GM04504 (cell line): ENCODE measurements at regions not wholly inside any gene's neighbourhood (a gene's known extent, or its start where the extent isn't known, plus 50 kb on each side); places are given as distances from the start of the nearest gene placed in this dataset.
"Not testable (repeated sequence)": the region's sequence is repeated elsewhere in the genome, so short reads cannot be mapped to it uniquely, and the experiment has no call there.

Source experiments
- DNase-seq: peaks from one replicate; pipeline ENCODE4 v3.0.0-alpha.2; 2012; ENCODE audit warnings: low read depth

DNA sequence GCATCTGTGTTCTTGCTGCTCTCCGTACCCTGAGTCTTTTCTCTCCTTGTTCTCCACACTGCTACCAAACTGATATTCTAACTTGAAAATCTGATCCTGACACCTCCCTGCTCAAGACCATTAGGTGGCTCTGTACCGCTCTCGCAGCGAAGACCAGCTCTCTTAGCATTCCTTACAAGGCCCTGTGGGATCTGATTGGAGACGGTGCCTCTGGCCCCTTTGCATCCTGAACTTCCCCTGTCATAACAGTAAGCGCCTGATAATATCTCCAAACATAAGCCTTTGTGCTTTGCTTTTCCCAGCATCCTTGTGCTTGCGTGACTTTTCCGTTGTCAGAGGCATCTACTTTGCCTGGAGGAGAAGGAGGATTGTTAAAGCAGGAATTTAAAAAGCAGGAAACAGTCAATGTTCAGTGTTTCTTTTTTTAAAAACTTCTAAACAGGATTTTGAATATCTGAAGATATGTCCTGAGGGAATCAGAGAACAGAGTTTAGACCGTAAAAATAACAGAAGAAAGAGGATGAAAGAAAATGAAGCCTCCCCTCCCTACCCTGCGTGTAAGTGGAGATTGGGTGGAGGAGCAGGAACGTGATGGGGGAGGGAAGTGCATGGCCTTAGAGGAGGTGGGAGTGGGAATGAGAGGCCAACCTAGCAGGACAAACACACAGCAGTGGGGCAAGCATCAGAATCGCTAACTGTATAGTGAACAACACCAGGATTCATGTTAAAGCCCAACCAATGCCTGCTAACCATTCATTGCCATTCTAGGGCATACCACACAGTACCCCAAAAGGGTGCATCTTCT is 89.2 kb upstream of the STMND1 start:
- no peak for DNase-seq

DNA sequence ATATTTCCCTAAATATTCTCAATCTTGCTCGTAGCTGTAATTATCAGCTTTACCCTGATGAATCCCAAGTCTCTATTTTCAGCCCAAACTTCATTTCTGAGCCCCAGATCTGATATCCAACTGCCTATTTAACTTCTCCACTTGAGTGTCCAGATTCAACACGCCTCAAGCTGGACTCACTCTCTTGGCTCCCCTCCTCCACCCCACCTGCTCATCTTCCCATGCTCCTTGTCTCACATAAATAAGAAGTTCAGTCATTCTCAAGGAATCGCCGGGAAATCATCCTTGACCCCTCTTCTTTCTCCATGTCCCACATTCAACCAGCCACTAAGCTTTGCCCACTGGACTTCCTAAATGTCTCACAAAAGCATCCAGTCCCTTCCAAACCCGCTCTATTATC is 89.9 kb upstream of the STMND1 start:
- no peak for DNase-seq

DNA sequence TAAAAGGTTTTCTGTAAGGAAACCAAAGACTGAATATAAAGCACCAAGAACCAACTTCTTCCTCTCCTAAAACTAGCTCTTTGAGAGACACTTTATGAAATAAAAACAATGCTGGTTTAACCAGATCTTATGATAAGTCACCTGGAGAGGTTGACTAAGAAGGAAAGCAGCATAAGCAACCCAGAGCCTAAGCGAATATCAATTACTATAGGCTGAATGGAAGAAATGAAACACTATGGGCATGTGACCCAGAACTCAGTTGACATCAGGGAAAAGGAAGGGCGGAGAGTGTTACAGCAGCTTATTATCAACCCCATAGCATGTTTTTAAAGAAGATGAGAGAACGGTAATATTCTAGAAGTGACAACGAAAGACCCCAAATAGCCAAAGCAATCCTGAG is 94.1 kb upstream of the STMND1 start:
- no peak for DNase-seq

DNA sequence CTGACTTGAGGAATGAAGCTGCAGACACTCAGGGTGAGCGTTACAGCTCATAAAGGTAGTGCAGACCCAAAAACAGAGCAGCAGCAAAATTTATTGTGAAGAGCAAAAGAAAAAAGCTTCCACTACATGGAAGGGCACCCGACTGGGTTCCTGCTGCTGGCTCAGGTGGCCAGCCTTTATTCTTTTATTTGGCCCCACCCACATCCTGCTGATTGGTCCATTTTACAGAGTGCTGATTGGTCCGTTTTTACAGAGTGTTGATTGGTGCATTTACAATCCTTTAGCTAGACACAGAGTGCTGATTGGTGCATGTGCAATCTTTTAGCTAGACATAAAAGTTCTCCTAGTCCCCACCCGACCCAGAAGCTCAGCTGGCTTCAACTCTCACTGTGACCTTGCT is 95.3 kb upstream of the STMND1 start:
- DNase-seq: no peak

DNA sequence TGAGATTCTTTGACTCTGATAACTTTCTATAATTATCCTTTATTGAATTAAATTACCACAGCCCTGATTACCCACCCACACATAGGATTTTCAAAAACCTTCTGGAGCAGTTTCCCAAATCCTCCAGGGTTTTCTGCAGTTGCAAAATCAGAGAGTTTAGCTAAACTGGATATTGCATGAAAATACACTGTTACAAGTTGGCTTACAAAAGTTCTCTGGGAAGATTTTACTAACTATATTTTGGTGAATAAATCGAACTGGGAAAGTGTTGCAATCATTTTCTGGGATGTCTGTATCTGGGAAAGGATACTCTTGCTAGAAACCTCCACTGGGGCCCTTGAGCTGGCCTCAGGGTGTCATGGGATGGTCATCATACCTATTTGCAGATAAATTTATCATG is 97.6 kb upstream of the STMND1 start:
- no peak for DNase-seq

DNA sequence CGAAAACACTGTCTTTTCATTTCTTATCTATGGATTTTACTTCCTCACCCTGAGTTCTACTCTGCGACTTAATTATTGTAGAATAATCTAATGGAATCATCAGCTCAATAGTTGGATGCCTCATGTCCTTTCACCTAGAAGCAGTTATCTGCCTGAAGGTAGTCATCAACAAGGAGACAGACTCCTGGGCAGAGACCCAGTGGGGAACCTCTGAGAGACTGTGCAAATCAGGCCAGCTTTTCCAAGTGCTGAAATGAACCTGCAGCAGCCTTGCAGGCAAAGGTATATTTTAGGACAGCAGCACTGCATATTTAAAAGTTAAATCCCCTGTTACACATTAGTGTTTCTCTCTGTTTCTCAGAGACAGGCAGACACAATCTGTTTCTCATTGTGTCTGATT is 99.7 kb upstream of the STMND1 start:
- DNase-seq: no peak

DNA sequence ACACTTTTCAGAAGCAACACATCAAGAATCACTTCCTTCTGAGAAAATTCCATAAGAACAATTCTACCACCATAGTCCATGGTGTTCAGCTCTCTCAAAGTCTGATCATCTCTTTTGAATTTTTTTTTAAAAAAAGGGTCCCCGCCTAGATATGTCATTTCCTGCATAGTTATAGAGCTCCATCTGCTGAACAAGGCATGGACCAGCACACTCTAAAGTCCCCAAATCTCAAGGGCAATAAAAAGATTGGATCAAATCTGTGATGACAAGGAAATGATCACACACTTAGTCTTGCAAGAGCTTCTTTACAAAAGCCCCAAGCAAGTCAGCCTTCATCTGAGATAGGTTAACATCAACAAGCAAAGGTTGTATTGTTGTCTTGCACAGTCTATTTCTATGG is 100.7 kb upstream of the STMND1 start:
- DNase-seq: no peak

DNA sequence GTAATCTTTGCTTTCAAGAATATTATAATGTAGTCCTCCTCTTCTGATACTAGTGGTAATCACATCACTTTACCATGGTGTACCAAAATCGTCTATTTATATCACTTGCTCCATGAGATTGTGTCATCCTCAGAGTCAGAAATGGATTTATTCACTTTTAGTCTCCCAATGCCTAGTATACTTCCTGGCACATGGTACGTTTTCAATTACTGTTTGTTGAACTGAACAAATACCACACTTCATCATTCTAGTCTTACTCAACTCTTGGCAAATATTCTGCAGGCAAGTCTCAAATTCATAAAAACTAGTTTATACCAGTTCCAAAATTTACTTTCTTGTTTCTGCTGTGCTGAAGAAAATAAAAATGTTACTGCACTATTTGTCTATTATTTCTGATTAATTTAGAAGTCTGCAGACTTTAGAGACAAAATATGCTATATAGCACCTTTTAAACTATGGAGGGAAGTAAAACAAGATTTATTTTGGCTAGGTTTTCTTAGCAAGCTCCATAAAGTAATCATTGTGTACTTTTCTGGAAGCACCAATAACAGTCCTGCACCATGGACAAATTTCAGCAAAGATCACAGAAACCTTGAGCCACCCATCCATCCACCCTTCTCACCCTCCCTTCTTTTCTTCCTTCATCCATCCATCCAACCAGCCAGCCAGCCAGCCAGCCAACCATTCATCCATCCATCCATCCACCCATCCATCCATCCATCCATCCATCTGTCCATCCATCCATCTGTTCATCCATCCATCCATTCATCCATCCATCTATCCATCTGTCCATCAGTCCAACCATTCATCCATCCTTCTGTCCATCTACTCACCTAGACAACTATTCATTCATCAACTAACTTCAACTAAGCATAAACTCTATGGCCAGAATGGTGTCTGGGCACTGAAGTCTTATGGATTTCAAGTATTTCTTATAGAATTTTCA is 102.1 kb upstream of the STMND1 start:
- DNase-seq: peak; percentile 73

DNA sequence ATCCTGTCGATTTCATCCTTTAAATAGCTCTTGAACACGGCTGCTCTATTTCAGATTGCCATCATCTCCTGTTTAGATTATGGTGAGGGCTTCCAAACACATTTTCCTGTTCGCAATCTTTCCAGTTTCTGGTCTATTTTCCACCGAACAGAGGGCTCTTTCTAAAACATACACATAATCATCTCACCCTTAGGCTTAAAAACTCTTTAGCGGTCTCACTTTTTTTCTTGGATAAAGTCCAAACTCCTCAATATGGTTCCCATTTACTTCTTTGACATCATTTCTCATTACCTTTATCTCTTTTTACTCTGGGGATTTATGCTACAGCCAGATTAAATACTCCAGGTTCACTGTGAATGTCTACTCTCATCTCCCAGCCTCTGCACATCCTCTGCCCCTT is 103.4 kb upstream of the STMND1 start:
- DNase-seq: no peak

DNA sequence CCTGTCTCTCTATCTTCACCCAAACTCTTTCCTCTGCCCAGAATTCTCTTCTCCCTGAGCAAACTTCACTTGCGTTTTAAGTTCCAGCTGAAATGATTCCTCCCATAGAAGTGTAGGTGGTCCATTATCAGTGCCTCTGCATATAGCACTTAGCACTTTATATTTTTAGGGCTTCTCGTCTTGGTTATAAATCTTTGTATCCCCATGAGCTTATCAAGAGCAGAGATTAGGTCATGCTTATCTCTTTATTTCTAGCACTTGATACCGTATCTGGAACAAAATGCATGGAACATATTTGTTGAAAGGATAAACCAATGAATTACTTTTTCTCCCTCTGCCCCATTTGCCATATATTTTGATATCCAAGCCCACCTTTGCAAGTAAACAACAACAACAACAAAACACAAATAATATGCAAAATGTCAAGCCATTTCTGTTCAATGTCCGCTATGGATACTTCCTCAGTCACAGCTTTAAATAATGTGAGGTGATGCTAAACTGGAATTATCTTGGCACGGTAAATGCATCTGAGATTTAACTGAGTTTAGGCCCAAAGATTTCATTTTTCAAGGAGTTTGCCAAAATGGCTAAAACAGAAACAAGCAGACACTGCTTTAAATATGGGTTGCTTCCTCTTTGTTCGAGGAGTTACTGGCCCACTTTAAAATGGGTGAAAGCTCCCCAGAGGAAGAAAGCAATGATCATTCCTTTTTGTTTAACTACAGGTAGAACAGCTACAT is 106.2 kb upstream of the STMND1 start:
- no peak for DNase-seq

DNA sequence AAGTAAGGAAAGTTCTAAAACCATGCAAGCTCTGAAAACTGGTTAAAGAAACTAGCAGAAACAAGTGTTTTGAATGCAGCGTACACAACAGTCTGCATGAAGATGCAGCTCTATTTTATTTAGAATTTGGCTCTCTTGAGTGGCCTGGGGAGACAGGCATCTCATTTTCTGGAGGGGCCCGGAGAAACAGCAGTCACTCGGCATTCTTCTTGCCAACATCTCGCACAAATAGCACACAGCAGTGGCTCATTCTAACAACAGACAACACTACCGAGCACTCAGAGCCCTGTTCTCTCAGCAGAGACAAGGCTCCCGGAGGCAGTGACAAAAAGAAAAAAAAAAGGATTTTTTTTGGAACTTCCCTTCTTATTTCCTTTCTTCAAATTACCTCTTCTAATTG is 108.5 kb upstream of the STMND1 start:
- no peak for DNase-seq

DNA sequence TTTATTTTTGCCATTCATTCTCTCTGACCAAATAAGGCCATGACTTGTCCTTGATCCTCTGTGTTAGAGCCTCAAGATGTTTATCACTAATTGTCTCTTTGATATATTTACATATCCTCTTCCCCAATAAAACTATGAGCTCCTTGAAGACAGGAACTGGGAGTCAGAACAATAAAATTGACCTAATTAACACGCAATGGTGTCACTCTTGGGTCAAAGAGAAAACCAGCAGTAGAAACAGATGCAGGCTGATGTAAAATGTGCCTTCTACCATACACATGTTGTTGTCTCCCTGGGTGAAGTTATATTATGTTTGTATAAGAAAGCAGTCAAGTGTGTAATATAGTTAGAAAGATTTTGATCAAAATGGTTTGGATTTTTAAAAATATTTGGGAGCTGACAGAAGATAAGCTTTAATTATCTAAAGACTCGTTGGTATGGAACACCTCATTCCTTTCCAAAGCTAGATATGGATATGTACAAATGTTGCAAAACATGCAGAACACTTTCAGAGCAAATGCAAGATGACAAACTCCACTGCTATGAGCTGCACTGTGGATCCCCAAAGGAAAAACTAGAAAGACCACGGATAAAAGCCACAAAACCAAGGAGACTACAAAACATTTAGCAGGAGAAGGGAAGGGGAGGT is 109.7 kb upstream of the STMND1 start:
- no peak for DNase-seq

DNA sequence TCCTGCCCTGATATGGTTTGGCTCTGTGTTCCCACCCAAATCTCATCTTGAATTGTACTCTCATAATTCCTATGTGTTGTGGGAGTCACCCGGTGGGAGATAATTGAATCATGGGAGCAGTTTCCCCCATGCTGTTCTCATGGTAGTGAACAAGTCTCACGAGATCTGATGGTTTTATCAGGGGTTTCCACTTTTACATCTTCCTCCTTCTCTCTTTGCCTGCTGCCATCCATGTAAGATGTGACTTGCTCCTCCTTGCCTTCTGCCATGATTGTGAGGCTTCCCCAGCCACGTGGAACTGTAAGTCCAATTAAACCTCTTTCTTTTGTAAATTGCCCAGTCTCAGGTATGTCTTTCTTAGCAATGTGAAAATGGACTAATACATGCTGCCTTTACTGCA is 111.9 kb upstream of the STMND1 start:
- DNase-seq: not testable (repeated sequence)

DNA sequence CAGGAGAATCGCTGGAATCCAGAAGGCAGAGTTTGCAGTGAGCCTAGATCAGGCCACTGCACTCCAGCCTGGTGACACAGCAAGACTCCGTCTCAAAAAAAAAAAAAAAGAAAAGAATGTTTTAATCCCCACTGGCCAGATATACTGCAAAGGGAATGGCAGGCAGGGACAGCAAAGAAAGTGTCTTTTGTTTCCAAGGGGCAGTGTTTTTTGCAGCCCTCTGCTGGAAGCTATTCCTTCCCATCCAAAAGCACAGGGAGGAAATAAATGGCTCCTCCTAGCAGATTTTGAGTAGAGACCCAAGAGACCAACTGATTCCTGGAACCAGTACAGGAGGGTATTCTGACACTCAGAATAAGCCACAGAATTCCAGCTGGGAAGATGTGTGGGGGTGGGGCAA is 112.5 kb upstream of the STMND1 start:
- no peak for DNase-seq

DNA sequence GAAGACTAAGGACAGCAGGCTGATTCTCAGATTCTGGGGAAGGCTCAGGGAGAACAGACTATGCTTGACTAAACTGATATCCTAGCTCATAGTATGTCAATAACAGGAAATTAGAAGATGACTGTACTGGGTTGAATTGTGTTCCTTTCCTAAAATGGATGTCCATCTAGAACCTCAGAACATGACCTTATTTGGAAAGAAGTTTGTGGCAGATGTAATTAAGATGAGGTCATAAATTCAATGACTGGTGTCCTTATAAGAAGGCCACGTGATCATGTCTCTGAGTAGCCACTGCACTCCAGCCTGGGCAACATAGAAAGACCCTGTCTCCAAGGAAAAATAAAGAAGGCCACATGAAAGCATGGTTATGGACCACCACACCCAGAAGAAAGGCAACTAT is 113.9 kb upstream of the STMND1 start:
- no peak for DNase-seq

DNA sequence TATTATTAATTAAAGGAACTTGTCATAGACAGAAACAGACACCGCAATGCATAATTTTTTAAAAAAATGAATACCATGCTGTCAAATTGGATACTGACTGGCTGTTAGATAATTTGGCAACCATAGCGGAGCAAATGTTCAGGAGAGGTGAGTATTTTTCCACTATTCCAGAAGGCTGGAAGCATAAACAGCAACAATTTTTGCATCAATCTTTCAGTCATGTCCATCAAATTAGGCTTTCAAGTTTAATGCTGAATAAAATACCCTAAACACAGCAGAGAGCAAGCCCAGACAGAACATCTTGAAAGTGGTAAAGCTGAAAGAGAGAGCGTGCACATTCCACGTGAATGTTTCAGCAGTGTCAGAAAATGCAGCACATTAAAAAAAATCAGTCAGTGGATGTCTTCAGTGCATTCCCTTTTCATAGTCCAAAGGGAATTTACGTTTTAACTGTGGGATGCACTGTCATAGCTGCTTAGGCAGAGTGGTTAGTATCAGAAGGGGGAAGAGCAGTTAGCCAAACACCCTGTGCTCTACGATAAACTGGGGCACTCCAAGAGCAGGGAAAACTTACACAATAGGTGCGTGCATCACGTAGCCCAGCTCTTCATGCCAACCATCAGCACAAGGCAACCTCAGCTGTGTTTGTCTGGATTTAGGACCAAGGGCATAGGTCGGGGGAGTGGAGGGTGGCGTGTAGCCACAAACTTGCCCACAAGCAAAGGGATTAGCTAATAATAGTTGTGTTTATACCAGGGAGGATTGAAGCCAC is 116.2 kb upstream of the STMND1 start:
- peak; percentile 84 for DNase-seq

DNA sequence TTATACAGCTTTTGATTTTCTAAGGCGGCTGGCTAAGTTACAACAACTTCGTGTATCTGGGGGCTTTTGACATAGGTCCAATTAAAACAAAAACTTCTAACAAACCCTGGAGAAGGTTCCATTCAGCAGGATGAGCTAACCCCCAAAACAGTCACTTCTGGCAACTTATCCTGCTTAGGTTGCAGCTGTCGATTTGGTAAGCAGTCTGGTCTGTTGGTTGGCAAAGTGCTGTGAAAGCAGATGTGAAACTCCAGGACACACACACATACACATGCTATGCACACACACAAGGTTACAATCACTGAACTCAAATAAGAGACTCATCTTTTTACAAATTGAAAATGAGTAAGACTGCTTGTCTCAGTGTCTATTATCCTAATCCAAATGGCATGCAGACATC is 119.0 kb upstream of the STMND1 start:
- peak; percentile 91 for DNase-seq

DNA sequence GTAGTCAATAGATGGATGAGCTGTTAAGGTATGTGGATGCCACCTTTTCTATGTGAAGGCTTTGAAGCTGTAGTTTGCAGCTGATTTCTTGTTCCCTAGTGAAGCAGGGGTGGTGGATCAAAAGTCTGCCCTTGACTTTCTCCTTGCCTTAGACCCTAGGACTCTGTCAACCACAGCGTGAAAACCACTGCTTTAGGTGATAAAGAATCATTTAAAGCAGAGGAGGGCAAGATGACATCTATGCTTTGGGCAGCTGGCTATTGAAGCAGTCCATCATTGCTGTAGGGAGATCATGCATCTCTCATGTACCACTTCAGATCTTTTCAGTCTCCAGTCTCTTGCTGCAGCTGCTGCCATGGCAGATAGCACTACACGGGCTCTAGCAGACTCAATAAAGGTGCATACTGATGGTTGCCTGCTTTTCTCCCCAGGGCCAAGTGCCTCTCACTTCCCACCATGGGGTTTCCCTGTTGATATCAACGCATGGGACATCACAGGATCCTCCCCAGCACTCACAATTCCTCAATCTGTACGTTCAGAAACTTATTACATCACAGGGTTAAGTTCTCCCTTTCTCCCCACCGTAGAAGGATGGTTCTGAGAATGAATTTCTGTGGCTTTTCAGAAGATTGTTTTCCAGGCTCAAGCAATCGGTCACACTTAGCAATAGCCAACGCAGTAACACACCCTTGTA is 122.0 kb upstream of the STMND1 start:
- DNase-seq: no peak

DNA sequence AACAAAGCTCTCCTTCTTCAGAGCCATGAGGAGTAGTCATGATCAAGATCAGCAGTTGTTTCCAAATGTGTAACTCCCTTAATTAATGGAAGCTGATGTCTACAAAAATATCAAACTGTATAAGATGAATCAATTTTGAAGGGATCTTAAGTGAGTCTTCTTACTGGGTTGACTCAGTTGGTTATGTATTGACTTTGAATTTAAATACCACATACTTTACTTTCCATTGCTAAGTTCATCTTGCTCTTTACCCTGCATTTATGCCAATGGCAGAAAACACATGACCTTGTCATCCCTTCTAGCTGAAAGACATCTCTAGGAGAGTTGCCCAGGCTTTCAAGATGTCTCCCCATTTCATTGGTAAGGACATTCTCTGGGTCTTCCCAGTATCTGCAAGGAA is 123.2 kb upstream of the STMND1 start:
- no peak for DNase-seq

DNA sequence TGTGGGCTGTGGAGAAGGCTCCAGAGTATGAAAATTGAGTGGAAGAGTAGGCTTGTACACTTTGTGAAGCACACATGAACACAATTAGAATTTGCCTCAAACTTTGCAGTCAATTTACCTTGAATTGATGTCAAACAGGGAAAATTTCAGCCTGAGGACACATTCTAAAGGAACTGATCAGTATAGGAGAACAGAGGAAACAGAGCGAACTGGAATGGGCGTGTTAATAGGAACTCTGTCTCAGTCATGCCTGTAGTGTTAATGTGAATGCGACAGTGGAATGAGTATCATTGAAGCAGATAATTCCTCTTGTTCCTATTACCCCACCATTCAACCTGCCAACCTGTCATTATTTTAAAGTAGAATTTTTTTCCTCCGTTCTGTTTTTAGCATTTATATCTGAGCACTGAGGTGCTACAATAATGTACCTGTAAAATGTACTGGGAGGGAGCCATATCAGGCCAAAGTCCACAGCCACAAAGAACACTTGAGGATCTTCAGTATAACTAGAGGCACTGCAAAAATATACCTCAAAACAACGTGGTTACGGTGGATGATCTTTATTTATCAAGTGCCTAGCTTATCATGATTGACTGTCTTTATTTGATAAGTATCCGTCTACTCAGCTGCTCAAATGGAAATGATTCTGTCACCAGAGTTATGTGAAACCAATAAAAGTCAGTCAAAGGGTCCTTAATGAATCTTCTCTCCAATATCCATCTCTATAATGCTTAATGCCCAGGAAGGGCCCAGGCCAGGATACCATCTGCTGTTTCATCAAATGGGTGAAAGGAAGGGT is 125.3 kb upstream of the STMND1 start:
- DNase-seq: no peak
